ENCODE measurements at regions not wholly inside any gene's neighbourhood (a gene's known extent, or its start where the extent isn't known, plus 50 kb on each side); places are given as distances from the start of the nearest gene placed in this dataset.

DNA sequence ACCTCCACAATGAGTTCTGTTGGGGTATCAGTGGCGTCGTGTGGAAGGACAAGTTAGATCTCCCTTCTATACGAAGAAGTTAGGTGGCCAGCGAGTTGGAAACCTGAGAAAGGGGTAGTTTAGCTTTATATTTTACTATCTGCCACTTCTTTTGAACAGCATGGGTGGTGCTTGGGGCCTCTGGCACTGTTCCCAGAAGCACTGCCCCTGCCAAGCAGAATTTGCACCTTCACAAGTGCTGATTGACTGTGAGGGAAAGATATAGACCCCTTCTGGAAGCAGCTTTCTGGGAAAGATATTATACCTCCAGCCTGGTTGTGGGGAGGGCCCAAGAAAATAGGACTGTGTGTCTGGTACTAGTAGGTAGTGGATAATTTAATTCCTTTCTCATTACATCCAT lies 246.9 kb downstream of the FBXO8 start:
- intact Hi-C loops (cut with DNase I): no loop called here
- TF ChIP-seq POLR2AphosphoS5 (IDR thresholded peaks at IDR 0.05) (no peak), POLR2A (IDR thresholded peaks at IDR 0.05) (no peak), EP300 (IDR thresholded peaks at IDR 0.05) (no peak)
- TF ChIP-seq, protein P1, sequence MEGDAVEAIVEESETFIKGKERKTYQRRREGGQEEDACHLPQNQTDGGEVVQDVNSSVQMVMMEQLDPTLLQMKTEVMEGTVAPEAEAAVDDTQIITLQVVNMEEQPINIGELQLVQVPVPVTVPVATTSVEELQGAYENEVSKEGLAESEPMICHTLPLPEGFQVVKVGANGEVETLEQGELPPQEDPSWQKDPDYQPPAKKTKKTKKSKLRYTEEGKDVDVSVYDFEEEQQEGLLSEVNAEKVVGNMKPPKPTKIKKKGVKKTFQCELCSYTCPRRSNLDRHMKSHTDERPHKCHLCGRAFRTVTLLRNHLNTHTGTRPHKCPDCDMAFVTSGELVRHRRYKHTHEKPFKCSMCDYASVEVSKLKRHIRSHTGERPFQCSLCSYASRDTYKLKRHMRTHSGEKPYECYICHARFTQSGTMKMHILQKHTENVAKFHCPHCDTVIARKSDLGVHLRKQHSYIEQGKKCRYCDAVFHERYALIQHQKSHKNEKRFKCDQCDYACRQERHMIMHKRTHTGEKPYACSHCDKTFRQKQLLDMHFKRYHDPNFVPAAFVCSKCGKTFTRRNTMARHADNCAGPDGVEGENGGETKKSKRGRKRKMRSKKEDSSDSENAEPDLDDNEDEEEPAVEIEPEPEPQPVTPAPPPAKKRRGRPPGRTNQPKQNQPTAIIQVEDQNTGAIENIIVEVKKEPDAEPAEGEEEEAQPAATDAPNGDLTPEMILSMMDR (IDR thresholded peaks at IDR 0.05): no peak
- 79 to 82% methylated on average over 4 of the region's 4 CpGs for WGBS, 2 donors

DNA sequence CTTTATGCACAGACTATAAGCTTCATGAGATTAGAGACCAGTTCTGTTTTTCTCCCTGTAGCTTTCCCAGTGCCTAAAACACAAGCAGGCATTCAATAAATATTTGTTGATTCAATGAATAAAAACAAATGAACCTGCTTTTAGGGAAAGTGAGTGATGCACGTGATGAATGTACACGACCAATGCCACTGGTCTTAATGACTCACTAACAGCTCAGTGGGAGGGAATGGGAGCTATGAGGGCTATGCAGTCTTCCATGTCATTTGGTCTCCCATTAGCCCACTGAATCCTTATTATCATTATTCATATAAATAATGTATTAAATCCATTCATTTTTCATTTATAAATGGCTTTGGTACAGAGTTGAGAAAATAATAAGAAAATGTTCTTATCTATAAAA lies 247.4 kb downstream of the FBXO8 start:
- Histone ChIP-seq H3K27me3 (no peaks in the 10 kb centered on the region), H3K9me3 (no peaks in the 10 kb centered on the region), H3K27ac (no peak overlapping the region), H3K36me3 (no peaks in the 10 kb centered on the region), H3K4me3 (no peak overlapping the region), H3K4me1 (no peaks in the 10 kb centered on the region)
- WGBS, 2 donors: 29 to 64% methylated on average over 2 of the region's 2 CpGs
- TF ChIP-seq EP300 (IDR thresholded peaks at IDR 0.05) (no peak), POLR2A (IDR thresholded peaks at IDR 0.05) (no peak), POLR2AphosphoS5 (IDR thresholded peaks at IDR 0.05) (no peak)
- TF ChIP-seq, protein P1 (IDR thresholded peaks at IDR 0.05): no peak
- intact Hi-C loops (cut with DNase I): no loop called here
- DNase-seq: no peak

More for the DNA sequence above, 246.9 kb downstream of the FBXO8 start:
- no peak overlapping the region for H3K4me3 ChIP-seq
- H3K36me3 ChIP-seq: no peaks in the 10 kb centered on the region
- no peaks in the 10 kb centered on the region for H3K9me3 ChIP-seq
- no peaks in the 10 kb centered on the region for H3K27me3 ChIP-seq
- H3K27ac ChIP-seq: no peak overlapping the region
- H3K4me1 ChIP-seq: no peaks in the 10 kb centered on the region
- DNase-seq: no peak

DNA sequence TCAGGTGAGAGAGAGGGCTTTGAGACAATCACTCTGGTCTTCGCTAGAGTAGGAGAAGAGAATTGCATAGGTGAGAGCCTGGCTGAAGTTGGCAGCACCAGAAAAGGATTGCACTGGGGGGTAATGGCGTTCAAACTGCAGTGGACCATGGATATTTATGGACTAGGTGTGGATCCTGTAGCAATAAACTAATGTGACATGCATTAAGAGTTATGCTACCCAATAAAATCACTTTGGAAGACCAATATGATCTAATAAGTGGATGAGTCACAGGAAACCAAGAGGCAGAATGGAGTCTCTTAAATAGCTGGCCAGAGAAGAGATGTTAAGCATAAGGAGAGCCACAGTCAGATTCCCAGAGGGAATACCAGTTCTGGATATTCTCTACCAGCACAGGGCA lies 259.8 kb downstream of the FBXO8 start:
- H3K4me1 ChIP-seq: peaks cover 0 to 7% (median 0%) of the 10 kb centered on the region in 4 donors
- intact Hi-C loops (cut with DNase I): no loop called here
- no peaks in the 10 kb centered on the region for H3K9me3 ChIP-seq
- no peaks in the 10 kb centered on the region for H3K27me3 ChIP-seq
- no peak overlapping the region for H3K4me3 ChIP-seq
- H3K36me3 ChIP-seq: no peaks in the 10 kb centered on the region
- 43 to 57% methylated on average over 2 of the region's 2 CpGs for WGBS, 2 donors
- DNase-seq: no peak
- TF ChIP-seq POLR2AphosphoS5 (IDR thresholded peaks at IDR 0.05): no peak
- TF ChIP-seq, protein P1 (IDR thresholded peaks at IDR 0.05): no peak
- TF ChIP-seq EP300 (IDR thresholded peaks at IDR 0.05): no peak
- no peak for TF ChIP-seq POLR2A (IDR thresholded peaks at IDR 0.05)
- H3K27ac ChIP-seq: no peak overlapping the region

DNA sequence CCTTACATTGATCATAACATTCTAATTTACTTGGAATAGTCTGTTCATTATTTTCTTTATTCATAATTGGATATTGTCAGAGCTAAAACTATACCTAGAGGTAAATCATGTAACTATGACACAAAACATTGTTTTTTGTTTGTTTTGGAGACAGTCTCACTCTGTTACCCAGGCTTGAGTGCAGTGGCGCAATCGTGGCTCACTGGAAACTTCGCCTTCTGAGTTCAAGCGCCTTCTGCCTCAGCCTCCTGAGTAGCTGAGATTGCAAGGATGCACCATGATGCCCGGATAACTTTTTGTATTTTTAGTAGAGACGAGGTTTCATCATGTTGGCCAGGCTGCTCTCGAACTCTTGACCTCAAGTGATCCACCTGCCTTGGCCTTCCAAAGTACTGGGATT lies 265.2 kb downstream of the FBXO8 start:
- no peaks in the 10 kb centered on the region for H3K9me3 ChIP-seq
- WGBS, 2 donors: 82 to 88% methylated on average over 7 of the region's 7 CpGs
- TF ChIP-seq POLR2A (IDR thresholded peaks at IDR 0.05): no peak
- TF ChIP-seq EP300 (IDR thresholded peaks at IDR 0.05): no peak
- no peak for TF ChIP-seq POLR2AphosphoS5 (IDR thresholded peaks at IDR 0.05)
- TF ChIP-seq, protein P1 (IDR thresholded peaks at IDR 0.05): no peak
- intact Hi-C loops (cut with DNase I): no loop called here
- H3K27ac ChIP-seq: no peak overlapping the region
- H3K36me3 ChIP-seq: no peaks in the 10 kb centered on the region
- no peak overlapping the region for H3K4me3 ChIP-seq
- DNase-seq: no peak
- H3K4me1 ChIP-seq: no peaks in the 10 kb centered on the region
- no peaks in the 10 kb centered on the region for H3K27me3 ChIP-seq

DNA sequence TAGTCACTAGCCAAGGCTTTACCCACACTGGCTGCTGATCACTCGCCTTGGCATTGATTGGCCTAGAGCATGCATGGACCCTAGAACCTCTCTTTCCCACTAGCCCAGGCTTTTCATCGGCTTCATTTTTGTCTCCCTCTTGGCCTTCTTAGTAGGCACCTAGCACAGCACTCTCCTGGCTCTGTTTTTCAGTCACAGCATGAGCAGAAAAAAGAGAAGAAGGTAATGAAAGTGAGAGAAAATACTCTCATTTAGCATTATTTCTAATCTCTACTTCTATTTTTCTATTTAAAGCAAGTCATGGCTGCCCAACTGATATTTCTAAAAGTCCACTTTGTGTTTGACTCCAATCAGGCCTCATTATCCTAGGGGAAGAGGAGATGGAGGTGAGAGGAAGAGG lies 267.2 kb downstream of the FBXO8 start:
- no peak for DNase-seq
- TF ChIP-seq POLR2A (IDR thresholded peaks at IDR 0.05) (no peak), POLR2AphosphoS5 (IDR thresholded peaks at IDR 0.05) (no peak), EP300 (IDR thresholded peaks at IDR 0.05) (no peak)
- TF ChIP-seq, protein P1 (IDR thresholded peaks at IDR 0.05): no peak
- Histone ChIP-seq H3K36me3 (no peaks in the 10 kb centered on the region), H3K4me1 (peaks cover 0 to 5% (median 2%) of the 10 kb centered on the region in 4 donors), H3K9me3 (no peaks in the 10 kb centered on the region), H3K4me3 (no peak overlapping the region), H3K27ac (no peak overlapping the region), H3K27me3 (no peaks in the 10 kb centered on the region)
- intact Hi-C loops (cut with DNase I): no loop called here
- 72 to 91% methylated on average over 2 of the region's 2 CpGs for WGBS, 2 donors
